ENCODE measurements at regions not wholly inside any gene's neighbourhood (a gene's known extent, or its start where the extent isn't known, plus 50 kb on each side); places are given as distances from the start of the nearest gene placed in this dataset.

DNA sequence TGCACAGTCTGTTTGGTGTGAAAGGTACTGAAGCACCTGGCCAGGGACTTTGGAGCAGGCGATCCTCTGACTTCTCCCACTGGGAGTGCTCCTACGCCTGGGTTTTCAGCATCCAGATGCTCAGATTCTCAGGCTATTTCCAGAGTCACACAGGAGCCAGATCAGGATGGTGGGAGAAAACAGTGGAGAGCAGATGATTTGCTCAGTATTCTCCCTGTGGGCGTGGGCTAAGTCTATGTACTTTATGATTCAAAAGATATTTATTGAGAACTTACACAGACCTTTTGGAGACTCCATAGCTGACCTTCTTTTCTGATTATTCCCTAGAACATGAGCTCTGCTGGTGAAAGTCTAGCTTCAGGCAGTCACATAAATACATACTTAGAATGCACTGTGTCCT lies 134.6 kb downstream of the TENT5C start (continued):
- TF ChIP-seq, protein P1, sequence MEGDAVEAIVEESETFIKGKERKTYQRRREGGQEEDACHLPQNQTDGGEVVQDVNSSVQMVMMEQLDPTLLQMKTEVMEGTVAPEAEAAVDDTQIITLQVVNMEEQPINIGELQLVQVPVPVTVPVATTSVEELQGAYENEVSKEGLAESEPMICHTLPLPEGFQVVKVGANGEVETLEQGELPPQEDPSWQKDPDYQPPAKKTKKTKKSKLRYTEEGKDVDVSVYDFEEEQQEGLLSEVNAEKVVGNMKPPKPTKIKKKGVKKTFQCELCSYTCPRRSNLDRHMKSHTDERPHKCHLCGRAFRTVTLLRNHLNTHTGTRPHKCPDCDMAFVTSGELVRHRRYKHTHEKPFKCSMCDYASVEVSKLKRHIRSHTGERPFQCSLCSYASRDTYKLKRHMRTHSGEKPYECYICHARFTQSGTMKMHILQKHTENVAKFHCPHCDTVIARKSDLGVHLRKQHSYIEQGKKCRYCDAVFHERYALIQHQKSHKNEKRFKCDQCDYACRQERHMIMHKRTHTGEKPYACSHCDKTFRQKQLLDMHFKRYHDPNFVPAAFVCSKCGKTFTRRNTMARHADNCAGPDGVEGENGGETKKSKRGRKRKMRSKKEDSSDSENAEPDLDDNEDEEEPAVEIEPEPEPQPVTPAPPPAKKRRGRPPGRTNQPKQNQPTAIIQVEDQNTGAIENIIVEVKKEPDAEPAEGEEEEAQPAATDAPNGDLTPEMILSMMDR (IDR thresholded peaks at IDR 0.05; ENCODE audit: control extremely low read depth in 1 of 3, insufficient read depth in 1 of 3, low read depth in 1 of 3, low read length in 3 of 3) = no peak
- TF ChIP-seq JUND (IDR thresholded peaks at IDR 0.05; ENCODE audit: low read length) = no peak
- TF ChIP-seq POU5F1 (IDR thresholded peaks at IDR 0.05; ENCODE audit: low read depth, low read length) = no peak
- TF ChIP-seq, protein P2, sequence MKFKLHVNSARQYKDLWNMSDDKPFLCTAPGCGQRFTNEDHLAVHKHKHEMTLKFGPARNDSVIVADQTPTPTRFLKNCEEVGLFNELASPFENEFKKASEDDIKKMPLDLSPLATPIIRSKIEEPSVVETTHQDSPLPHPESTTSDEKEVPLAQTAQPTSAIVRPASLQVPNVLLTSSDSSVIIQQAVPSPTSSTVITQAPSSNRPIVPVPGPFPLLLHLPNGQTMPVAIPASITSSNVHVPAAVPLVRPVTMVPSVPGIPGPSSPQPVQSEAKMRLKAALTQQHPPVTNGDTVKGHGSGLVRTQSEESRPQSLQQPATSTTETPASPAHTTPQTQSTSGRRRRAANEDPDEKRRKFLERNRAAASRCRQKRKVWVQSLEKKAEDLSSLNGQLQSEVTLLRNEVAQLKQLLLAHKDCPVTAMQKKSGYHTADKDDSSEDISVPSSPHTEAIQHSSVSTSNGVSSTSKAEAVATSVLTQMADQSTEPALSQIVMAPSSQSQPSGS (IDR thresholded peaks at IDR 0.05; ENCODE audit: low read length) = no peak
- TF ChIP-seq, protein P3, sequence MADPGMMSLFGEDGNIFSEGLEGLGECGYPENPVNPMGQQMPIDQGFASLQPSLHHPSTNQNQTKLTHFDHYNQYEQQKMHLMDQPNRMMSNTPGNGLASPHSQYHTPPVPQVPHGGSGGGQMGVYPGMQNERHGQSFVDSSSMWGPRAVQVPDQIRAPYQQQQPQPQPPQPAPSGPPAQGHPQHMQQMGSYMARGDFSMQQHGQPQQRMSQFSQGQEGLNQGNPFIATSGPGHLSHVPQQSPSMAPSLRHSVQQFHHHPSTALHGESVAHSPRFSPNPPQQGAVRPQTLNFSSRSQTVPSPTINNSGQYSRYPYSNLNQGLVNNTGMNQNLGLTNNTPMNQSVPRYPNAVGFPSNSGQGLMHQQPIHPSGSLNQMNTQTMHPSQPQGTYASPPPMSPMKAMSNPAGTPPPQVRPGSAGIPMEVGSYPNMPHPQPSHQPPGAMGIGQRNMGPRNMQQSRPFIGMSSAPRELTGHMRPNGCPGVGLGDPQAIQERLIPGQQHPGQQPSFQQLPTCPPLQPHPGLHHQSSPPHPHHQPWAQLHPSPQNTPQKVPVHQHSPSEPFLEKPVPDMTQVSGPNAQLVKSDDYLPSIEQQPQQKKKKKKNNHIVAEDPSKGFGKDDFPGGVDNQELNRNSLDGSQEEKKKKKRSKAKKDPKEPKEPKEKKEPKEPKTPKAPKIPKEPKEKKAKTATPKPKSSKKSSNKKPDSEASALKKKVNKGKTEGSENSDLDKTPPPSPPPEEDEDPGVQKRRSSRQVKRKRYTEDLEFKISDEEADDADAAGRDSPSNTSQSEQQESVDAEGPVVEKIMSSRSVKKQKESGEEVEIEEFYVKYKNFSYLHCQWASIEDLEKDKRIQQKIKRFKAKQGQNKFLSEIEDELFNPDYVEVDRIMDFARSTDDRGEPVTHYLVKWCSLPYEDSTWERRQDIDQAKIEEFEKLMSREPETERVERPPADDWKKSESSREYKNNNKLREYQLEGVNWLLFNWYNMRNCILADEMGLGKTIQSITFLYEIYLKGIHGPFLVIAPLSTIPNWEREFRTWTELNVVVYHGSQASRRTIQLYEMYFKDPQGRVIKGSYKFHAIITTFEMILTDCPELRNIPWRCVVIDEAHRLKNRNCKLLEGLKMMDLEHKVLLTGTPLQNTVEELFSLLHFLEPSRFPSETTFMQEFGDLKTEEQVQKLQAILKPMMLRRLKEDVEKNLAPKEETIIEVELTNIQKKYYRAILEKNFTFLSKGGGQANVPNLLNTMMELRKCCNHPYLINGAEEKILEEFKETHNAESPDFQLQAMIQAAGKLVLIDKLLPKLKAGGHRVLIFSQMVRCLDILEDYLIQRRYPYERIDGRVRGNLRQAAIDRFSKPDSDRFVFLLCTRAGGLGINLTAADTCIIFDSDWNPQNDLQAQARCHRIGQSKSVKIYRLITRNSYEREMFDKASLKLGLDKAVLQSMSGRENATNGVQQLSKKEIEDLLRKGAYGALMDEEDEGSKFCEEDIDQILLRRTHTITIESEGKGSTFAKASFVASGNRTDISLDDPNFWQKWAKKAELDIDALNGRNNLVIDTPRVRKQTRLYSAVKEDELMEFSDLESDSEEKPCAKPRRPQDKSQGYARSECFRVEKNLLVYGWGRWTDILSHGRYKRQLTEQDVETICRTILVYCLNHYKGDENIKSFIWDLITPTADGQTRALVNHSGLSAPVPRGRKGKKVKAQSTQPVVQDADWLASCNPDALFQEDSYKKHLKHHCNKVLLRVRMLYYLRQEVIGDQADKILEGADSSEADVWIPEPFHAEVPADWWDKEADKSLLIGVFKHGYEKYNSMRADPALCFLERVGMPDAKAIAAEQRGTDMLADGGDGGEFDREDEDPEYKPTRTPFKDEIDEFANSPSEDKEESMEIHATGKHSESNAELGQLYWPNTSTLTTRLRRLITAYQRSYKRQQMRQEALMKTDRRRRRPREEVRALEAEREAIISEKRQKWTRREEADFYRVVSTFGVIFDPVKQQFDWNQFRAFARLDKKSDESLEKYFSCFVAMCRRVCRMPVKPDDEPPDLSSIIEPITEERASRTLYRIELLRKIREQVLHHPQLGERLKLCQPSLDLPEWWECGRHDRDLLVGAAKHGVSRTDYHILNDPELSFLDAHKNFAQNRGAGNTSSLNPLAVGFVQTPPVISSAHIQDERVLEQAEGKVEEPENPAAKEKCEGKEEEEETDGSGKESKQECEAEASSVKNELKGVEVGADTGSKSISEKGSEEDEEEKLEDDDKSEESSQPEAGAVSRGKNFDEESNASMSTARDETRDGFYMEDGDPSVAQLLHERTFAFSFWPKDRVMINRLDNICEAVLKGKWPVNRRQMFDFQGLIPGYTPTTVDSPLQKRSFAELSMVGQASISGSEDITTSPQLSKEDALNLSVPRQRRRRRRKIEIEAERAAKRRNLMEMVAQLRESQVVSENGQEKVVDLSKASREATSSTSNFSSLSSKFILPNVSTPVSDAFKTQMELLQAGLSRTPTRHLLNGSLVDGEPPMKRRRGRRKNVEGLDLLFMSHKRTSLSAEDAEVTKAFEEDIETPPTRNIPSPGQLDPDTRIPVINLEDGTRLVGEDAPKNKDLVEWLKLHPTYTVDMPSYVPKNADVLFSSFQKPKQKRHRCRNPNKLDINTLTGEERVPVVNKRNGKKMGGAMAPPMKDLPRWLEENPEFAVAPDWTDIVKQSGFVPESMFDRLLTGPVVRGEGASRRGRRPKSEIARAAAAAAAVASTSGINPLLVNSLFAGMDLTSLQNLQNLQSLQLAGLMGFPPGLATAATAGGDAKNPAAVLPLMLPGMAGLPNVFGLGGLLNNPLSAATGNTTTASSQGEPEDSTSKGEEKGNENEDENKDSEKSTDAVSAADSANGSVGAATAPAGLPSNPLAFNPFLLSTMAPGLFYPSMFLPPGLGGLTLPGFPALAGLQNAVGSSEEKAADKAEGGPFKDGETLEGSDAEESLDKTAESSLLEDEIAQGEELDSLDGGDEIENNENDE (IDR thresholded peaks at IDR 0.05; ENCODE audit: insufficient replicate concordance, low read length) = no peak
- no peak for TF ChIP-seq SP4 (IDR thresholded peaks at IDR 0.05; ENCODE audit: low read length)
- TF ChIP-seq KDM4A (IDR thresholded peaks at IDR 0.05; ENCODE audit: low read depth, low read length, severe bottlenecking) = no peak

Measured in H1 (cell line).